ENCODE measurements at regions not wholly inside any gene's neighbourhood (a gene's known extent, or its start where the extent isn't known, plus 50 kb on each side); places are given as distances from the start of the nearest gene placed in this dataset.
"Not testable (repeated sequence)": the region's sequence is repeated elsewhere in the genome, so short reads cannot be mapped to it uniquely, and the experiment has no call there.

GRCh38 chr1:194043984-194044755 lies 857.8 kb upstream of the B3GALT2 start:
- DNase-seq, result peak; percentile 12

GRCh38 chr1:194042736-194043135 lies 856.3 kb upstream of the B3GALT2 start:
- no peak for DNase-seq

- no peak for DNase-seq
These were observed 854.1 kb upstream of the B3GALT2 start for GRCh38 chr1:194040496-194040895.

- no peak for DNase-seq
These were observed 853.2 kb upstream of the B3GALT2 start for GRCh38 chr1:194039578-194039977.

GRCh38 chr1:194033646-194034045 lies 847.2 kb upstream of the B3GALT2 start:
- DNase-seq, result no peak

DNA sequence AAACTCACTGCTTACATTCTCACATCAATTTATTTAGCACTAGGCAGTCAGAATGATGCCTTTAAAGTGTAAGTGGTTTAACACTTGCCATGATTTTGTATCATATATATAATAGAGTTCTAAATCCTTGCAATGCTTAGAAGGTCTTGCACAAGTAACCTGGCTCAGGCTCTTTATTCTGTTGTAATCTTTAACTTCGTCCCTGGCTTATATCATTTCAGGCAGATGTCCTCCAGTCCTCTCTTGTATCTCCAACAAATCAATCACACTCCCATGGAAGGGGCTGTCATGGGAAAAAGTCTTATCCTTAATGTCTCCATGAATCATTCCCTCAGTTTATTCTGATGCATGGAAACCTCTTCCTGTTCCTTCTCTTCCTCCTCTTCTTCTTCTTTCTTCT lies 841.6 kb upstream of the B3GALT2 start:
- no peak for DNase-seq

GRCh38 chr1:194026422-194026821 lies 840.0 kb upstream of the B3GALT2 start:
- DNase-seq, result no peak

DNA sequence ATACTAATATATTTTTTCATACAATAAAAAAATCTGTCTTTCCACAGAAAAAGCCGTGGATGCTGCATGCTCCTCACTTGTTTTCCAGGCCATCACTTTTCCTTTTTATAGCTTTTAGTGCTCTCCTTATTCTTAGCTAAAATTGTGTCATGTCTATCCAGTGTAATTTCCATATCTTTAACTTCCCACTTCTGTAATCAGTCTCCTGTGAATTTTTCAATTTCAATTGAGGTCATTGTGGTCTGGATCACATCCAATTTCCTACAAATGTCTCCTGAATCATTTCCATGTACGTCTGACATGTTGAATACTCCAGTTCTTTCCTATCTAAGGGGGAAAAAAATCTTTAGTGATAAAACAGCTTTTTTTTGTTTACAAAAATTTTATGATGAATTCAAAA lies 838.2 kb upstream of the B3GALT2 start:
- DNase-seq, result peak; percentile 90

GRCh38 chr1:194014014-194014413 lies 827.6 kb upstream of the B3GALT2 start:
- peak; percentile 23 for DNase-seq

DNA sequence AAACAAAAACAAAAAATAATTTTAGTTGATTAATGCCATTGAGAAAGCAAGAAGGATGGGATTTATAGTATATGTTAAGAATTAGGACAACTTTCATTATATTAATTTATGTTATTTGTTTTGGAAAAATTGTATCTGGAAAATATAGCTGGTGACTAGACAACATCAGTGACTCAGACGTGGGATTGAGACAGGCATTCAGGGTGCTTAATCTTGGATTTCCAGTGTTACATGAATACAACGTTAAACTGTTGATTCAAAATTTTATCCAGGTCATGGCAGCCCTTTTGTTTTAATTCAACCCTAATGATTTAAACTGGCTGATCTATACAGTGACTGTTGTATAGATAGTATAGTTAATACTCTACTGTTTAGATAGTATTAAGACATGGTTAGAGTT lies 827.1 kb upstream of the B3GALT2 start:
- no peak for DNase-seq

DNA sequence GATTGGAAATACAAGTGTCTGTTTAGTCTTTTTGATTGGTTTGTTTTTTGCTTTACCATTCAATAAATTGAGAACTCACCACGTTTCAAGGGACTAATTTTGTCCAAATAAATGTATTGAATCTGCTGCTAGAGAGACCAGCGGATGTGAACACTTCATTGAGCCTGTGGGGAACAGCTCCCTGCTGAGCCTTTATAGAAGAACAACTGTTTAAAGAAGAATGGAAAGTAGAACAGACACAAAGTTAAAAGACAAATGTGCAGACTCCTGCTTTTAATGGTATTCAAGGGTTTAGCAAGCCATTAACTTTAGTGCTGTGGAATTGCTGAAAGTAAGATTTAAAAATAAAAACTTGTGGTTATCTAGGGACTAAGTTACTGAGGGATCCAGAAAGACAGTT lies 817.7 kb upstream of the B3GALT2 start:
- no peak for DNase-seq

DNA sequence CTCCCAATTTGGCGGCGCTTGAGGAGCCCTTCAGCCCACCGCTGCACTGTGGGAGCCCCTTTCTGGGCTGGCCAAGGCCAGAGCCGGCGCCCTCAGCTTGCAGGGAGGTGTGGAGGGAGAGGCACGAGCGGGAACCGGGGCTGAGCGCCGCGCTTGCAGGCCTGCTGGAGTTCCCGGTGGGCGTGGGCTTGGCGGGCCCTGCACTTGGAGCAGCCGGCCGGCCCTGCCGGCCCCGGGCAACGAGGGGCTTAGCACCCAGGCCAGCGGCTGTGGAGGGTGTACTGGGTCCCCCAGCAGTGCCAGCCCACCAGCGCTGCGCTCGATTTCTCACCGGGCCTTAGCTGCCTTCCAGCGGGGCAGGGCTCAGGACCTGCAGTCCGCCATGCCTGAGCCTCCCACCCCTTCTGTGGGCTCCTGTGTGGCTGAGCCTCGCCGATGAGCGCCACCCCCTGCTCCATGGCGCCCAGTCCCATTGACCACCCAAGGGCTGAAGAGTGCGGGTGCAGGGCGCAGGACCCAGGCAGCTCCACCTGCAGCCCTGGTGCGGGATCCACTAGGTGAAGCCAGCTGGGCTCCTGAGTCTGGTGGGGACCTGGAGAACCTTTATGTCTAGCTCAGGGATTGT lies 815.4 kb upstream of the B3GALT2 start:
- not testable (repeated sequence) for DNase-seq

DNA sequence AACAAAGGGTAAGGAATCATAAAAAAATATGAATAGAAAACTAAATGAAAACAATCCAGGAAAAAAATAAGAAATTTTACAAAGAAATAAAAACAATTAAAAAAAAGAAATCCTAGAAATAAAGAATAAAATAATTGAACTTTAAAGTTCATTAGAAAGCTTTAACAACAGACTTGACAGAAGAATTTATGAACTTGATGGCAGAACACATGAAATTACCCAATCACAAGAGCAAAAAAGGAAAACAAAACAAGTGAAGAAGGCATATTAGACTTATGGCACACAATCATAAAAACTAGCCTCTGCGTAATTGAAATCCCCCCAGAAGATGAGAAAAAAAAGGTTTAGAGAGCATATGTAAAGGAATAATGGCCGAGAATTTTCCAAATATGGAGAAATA lies 802.5 kb upstream of the B3GALT2 start:
- no peak for DNase-seq

DNA sequence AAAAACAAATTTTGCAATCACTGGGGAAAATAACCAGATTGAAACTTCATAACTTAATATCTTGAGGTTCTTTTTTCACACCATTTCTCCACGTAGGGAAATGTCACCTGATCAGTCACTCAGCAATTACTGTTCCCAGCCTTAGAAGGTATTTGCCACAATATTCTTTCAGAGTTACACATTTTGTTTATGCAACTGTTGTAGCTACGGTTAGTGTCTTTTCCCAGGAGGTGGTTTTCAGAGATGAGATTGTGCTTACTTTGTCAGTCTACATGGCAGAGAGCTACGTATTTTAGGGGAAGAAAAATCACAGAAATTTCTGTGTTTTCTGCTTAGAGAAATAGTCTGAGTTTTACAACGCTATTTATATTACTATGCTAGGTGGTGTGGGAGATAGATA lies 792.8 kb upstream of the B3GALT2 start:
- no peak for DNase-seq

DNA sequence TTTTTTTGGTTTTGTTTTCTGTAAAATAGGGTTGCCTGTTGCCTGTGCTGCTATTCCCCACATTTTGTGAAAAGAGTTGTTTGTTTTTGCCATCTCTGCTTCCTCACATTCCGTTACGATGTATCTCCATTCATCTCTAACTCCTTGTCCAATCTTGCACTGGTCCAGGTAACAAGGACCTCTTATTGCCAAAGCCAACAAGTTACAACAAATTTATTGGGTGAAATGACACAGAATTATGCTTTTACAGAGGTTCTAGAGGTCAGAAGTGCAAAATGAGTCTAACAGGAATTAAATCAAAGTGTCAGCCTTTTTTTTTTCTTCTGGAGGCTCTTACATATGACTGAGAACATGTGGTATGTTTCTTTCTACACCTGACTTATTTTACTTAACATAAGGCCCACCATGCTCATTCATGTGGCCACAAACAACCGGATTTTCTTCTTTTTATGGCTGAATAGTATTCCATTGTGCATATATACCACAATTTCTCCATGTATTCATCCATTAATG lies 787.9 kb upstream of the B3GALT2 start:
- no peak for DNase-seq

DNA sequence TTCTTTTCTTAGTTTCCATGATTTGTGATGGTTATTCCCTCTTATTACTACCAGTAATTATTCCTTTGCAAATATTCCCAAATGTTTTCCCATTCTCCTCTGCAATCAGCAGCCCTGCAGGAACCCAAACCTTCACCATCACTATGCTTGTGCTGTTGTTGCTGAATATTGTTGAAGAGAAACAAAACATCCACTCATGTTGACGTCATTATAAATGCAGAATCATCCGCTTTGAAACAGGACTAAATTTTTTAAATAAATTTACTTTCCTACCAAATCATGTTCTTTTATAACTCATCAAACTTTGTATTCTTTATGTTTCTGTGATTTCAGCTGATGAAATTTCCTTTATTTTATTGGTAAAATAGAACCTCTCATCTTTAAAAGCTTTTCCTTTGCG lies 787.0 kb upstream of the B3GALT2 start:
- DNase-seq, result no peak

DNA sequence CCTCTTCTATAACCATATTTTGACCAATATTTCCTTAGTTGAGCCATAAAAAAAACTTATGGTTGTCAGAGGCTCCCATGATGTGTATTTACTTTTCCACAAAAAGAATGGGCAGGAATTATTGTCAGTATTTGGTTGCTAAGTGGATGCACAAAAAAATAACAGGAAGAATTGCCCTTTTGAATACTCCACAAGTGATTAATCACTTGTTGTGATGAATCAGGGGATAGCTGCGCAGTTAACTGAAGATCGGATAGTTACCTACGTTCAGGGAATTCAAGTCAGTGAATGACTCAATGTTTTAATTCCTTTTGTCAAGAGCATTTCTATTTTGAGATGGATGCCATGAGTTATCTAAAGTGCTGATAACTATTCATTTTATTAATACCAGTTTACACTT lies 785.2 kb upstream of the B3GALT2 start:
- peak; percentile 51 for DNase-seq

DNA sequence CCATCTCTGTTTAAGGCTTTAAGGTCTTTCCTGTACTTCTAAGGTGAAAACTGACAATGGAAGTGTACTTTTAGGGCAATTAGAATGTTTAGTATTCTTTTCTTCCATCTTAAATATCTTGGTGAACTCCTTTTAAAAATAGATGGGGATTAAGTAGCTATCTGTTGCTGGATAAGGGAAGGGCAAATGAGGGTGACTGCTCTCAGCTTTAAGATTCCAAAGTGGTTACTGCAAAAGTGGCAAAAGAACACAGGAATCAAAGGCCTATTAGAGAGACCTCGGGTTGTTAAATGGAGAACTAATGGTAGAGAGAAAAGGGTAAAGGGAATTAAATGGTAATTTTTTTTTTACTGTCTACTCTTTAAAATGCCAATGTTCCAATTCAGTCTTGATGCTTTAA lies 774.1 kb upstream of the B3GALT2 start:
- no peak for DNase-seq

GRCh38 chr1:193960040-193960439 lies 773.6 kb upstream of the B3GALT2 start:
- no peak for DNase-seq

DNA sequence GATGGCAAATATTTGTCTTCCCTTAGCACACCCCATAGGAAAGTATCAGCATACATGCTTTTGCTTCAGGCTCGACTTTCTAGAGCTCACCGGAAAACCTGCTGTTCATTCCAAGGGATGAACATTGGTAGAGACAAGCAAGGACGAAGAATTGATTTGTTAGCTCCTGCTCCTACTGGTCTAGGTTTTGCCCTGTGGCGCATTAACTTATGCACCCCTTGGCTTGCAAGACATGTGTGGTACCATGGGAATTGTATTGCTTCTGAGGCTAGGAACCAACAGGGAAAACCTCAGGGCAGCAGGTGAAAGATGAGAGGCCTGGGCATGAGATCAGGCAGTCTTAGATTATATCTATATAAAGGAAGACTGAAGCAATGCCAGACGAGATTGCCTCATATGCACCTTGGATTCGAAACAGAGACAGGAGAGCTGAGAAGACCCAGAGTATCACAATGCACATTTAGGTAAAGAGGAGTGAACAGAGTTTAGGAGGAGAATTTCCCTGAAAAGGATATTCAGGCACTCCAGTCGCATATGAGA lies 771.2 kb upstream of the B3GALT2 start:
- no peak for DNase-seq

- DNase-seq, result no peak
These were observed 766.5 kb upstream of the B3GALT2 start for GRCh38 chr1:193952778-193953374.

DNA sequence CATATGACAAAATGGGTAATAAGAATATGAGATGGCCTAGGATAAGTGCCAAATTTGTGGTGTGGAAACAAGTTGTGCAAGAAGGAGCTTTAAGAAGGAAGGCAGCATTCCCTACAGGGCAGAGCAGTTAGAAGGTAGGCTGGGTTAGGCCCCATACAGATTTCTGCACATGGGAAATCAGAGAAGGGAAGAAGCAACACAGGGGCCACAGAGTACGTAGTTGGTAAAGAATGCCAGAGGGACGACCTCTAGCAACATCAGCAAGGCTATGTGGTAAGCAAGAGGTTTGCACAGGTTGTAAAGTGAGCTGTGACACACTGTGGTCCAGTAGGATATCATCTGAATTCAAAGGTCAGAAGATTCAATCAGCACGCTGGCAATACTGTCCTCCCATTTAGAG lies 765.6 kb upstream of the B3GALT2 start:
- no peak for DNase-seq

DNA sequence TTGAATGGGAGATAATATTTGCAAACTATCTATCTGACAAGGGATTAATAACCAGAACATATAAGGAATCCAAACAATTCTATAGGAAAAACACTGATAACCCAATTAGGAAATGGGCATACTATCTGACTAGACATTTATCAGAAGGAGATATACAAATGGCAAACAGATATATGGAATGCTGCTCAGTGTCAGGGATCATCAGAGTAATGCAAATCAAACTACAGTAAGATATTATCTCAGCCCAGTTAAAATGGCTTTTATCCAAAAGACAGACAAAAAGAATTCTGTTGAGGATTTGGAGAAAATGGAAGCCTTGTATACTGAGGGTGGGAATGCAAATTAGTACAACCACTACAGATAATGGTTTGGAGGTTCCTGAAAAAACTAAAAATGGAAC lies 758.0 kb upstream of the B3GALT2 start:
- DNase-seq, result no peak

DNA sequence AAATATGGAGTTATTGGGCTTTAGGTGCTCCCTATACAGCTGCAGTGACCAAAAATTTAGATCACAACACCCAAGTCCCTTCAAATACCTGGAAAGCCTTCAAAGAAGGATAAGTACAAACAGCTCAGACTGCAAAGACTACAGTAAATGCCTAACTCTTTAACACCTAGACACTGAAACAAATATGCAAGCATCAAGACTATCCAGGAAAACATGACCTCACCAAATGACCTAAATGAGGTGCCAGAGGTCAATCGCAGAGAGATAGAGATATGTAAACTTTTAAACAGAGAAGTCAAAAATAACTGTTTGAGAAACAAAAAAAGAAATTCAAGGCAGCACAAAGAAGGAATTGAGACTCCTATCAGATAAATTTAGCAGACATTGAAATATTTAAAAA lies 753.8 kb upstream of the B3GALT2 start:
- no peak for DNase-seq

All from fibroblast of skin of right biceps (primary cell).